Lower leg skin (tissue), 3 donors: ENCODE measurements at regions not wholly inside any gene's neighbourhood (a gene's known extent, or its start where the extent isn't known, plus 50 kb on each side); places are given as distances from the start of the nearest gene placed in this dataset.

ENCODE experiments used
- CTCF ChIP-seq, 3 donors: fragments of 450-650 bp; IDR thresholded peaks; one replicate each; pipeline ENCODE4 v1.5.1; 2016; ENCODE audit warnings: antibody characterized with exemption in 3 of 3, mild to moderate bottlenecking in 3 of 3, moderate library complexity in 2 of 3
- POLR2A ChIP-seq, 2 donors: fragments of 450-650 bp; IDR thresholded peaks; one replicate each; pipeline ENCODE4 v1.6.1; 2016 to 2017; ENCODE audit warnings: antibody characterized with exemption in 2 of 2, mild to moderate bottlenecking in 1 of 2, moderate library complexity in 1 of 2

- TF ChIP-seq CTCF (IDR thresholded peaks at IDR 0.05) (no peak), POLR2A (IDR thresholded peaks at IDR 0.05) (no peak)
Observed at GRCh38 chr3:162971715-162972114, 1475.1 kb downstream of the OTOL1 start.
